GM19025 (cell line): ENCODE measurements at regions not wholly inside any gene's neighbourhood (a gene's known extent, or its start where the extent isn't known, plus 50 kb on each side); places are given as distances from the start of the nearest gene placed in this dataset.
A peak's percentile ranks its signal among the peaks of the same experiment; 100 is the strongest.

Source experiments
- ATAC-seq: cut with Tn5 transposase; IDR thresholded peaks from one replicate; pipeline ENCODE4 v1.9.1; 2021; ENCODE audit warnings: mild to moderate bottlenecking, low read depth, moderate library complexity; ENCODE audit not compliant: unreplicated experiment

GRCh38 chr7:131231381-131232220, 96.1 kb upstream of the MKLN1 start:
- peak; percentile 68 for ATAC-seq

GRCh38 chr7:131232768-131233167, 94.9 kb upstream of the MKLN1 start:
- no peak for ATAC-seq

GRCh38 chr7:131233193-131233592, 94.5 kb upstream of the MKLN1 start:
- ATAC-seq = no peak

DNA sequence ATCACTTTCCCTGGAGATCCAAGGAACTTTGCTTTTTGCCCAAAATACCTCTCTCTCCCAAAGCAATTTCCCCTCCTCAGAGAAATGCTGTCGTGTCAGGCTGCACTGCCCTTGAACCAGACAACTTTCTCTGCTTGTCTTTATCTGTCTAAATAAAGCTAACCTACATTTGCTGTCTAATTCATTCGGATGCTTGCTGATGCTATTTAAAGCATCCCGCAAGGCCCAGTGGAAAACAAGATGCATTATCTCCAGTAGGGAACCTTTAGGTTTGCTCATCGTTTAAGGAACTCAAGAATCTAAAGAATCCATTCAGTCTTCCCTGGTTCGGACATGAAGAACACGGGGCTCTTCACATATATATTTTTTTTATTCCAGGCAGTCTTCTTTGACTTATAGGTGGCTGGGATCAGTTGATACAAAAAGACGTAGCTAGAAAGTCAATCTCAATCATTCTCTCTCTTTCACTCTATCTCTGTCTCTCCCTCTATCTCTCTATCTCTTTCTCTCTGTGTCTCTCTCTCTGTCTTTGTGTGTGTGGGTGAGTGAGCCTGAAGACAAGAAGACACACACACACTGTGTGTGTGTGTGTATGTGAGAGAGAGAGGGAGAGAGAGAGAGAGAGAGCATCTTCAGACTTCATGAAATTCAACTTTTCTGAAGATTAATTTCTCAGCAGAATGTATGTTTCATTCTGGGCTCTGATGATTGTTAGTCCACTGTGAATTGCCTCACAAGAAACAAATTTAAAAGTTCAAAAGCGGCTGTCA, 92.8 kb upstream of the MKLN1 start:
- no peak for ATAC-seq

DNA sequence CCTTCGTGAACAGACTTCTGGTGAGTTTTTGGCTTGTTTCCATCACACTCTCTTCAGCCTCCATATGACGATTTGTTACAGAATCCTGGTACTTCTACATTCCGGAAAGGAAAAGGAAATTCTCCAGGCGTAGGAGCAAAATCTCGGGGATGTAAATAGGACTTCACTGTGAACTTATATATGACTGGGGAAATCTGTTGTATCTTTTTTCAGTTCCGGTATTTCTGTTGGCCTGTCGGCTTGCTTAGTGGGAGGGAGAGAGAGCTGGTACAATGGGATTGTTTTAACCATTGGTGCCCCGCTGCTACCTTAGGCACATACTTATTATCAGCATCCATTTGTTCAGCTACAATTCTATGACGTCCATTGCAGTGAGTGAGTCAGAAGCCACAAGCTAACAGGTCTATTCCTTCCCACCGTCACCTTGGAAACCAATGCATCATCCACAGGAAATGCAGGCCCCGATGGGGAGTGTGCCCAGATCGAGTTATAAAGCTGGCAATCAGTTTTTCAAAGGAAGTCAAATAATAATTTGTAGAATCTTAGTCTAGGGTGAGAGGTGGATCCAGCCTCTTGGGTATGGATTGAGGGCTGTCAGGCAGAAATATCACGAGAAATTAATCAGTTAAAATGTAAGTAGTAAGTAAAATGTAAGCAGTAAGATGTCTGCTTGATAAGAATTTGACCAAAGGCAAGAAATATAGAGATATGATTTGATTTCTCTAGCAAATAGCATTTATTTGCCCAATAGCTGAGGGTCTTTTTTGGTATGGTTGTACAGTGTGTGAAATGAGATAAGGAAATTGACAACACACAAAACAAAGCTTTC, 92.0 kb upstream of the MKLN1 start:
- ATAC-seq = no peak

DNA sequence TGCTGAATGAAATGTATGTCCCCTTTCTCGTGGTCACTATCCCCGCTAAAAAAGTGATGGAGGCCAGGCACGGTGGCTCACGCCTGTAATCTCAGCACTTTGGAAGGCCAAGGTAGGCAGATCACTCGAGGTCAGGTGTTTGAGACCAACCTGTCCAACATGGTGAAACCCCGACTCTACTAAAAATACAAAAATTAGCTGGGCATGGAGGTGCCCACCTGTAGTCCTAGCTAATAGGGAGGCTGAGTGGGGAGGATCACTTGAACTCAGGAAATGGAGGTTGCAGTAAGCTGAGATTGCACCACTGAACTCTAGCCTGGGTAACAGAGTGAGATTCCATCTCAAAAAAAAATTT, 91.4 kb upstream of the MKLN1 start:
- ATAC-seq = no peak

GRCh38 chr7:131238347-131238931, 89.2 kb upstream of the MKLN1 start:
- no peak for ATAC-seq

DNA sequence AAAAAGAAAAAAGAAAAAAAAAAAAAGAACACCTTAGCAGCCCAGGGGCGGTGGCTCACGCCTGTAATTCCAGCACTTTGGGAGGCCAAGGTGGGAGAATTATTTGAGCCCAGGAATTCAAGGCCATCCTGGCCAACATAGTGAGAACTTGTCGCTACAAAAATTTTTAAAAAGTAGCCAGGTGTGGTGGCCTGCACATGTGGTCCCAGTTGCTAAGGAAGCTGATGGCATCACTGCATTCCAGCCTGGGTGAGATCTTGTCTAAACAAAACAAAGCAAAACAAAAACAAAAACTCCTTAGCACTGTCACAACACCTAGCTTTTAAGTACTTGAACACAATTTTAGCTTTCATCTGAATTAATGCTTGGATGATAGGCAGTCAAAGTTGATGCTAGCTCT, 86.3 kb upstream of the MKLN1 start:
- no peak for ATAC-seq

- ATAC-seq = no peak
Measured at GRCh38 chr7:131242123-131242650, 85.5 kb upstream of the MKLN1 start.

- ATAC-seq = no peak
Measured at GRCh38 chr7:131244259-131244852, 83.3 kb upstream of the MKLN1 start.

- no peak for ATAC-seq
Measured at GRCh38 chr7:131249003-131249402, 78.7 kb upstream of the MKLN1 start.

DNA sequence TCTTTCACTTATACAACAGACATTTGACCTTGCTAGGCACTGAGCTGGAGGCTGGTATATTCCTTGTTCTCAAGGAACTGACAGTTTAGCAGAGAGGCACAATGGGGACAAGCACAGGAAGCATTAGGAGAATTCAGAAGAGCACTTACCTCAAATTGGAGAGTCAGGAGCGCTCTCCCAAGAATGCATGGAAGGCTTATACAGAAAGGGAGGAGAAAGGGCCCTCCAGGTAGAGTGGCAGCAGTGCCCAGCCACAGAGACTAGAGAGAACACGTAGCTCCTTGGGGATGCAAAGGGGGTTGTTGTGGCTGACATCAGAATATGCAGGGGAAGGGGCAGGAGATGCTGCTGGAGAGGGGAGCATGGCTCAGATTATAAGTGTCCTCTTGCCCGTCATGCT, 78.2 kb upstream of the MKLN1 start:
- ATAC-seq = no peak

DNA sequence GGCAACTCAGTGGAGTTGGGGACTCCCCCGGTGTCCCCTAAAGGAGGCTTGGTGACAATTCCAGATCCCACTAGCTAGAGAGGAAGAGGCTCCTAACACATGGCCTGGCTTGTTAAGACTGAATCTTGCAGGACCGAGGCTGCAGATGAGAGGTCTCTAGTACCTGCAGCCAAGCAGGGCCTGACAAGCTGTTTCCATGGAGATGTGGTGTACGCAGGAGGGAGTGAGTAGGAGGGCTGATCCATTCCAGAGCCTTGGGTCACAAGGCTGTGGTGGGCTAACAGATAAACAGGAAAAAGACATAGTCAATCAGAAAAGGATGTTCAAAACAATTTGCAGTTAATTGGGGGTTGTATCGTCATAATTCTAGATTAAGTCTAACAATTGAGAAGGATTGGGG, 77.3 kb upstream of the MKLN1 start:
- ATAC-seq = no peak

- ATAC-seq = no peak
Measured at GRCh38 chr7:131251371-131251770, 76.3 kb upstream of the MKLN1 start.

DNA sequence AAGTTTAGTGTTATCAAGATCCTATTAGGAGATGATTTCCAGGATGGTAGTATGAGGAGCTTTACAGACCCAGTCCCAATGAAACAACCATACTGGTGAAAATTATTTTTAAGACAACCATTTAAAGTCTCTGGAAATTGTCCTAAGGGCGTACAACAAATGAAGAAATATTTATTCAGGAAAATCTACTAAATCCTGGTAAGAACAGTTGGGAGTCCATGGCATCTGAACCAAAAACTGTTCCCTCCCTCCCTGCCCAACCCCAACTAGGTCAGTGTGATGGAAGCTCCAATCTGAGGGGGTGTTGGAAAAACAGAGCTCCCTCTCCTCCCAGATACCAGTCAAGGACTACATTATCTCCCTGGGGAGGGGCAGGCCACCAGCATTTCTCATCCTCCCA, 74.7 kb upstream of the MKLN1 start:
- no peak for ATAC-seq

- ATAC-seq = no peak
Measured at GRCh38 chr7:131254211-131254610, 73.5 kb upstream of the MKLN1 start.

- ATAC-seq = no peak
Measured at GRCh38 chr7:131255242-131255641, 72.4 kb upstream of the MKLN1 start.

- ATAC-seq = no peak
Measured at GRCh38 chr7:131261476-131261994, 66.1 kb upstream of the MKLN1 start.

- ATAC-seq = no peak
Measured at GRCh38 chr7:131265227-131265626, 62.4 kb upstream of the MKLN1 start.

DNA sequence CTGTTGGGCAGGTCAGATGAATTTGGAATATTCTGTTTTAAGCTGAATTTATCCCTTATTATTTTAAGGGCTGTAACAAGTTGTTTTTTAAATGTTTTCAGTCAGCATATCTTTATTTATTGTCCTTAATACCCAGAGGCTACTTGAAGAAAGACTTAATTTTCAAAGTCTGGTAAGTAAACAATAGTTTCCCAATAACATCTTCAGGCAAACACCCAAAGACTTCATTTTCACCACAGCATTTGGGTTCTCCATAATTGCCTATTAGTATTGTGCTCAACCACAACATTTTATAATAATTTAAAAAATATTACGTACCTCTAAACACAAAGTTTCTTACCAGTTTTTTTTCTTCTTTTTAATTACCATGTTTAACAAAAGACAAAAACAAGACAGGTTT, 60.0 kb upstream of the MKLN1 start:
- no peak for ATAC-seq
